Fibroblast of skin of abdomen (primary cell): ENCODE measurements at regions not wholly inside any gene's neighbourhood (a gene's known extent, or its start where the extent isn't known, plus 50 kb on each side); places are given as distances from the start of the nearest gene placed in this dataset.
"Not testable (repeated sequence)": the region's sequence is repeated elsewhere in the genome, so short reads cannot be mapped to it uniquely, and the experiment has no call there.

Source experiments
- DNase-seq: peaks from one replicate; pipeline ENCODE4 v3.0.0-alpha.2; 2013

GRCh38 chr18:70558371-70558770, 269.5 kb downstream of the SOCS6 start:
- no peak for DNase-seq

DNA sequence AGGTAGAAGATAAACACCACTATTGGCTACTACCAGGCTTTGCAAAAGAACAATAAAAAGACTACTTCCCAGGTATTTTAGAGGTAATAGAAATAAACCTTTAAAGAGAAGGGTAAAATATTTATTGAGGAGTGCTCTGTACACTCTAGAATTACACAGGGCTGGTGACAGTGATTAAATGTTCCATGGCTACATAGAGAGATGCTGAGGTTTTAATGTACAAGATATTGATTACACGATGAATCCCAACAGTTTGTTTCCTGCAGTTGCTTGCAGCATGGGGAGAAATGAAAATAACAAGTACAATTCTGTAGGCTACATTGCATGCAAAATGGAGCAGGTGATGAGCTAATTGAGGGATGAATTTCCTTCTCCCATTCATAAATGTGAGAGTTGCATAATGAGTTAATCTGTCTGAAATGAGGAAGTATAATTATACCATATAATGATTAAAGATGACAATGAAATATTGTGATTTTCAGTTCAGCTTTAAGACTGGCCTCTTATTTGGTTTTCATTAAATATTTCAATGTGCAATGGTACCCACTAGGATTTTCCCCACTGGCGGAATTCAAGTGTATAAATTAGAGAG, 266.1 kb downstream of the SOCS6 start:
- DNase-seq = no peak

DNA sequence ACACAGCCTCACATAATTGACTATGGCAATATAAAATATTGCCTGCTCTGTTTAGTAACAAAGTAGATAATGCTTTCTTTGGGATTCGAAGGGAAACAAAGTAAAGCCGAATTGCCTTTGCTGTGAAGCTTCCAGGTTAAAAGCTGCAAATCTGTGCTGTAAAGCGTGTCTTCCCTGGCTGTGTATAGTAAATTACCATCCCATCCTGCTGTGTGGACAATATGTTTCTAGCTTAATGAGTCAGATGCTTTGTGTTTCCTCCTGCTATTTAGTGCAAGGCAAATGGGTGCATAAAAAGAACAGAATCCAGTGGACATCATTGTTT, 265.1 kb downstream of the SOCS6 start:
- no peak for DNase-seq

DNA sequence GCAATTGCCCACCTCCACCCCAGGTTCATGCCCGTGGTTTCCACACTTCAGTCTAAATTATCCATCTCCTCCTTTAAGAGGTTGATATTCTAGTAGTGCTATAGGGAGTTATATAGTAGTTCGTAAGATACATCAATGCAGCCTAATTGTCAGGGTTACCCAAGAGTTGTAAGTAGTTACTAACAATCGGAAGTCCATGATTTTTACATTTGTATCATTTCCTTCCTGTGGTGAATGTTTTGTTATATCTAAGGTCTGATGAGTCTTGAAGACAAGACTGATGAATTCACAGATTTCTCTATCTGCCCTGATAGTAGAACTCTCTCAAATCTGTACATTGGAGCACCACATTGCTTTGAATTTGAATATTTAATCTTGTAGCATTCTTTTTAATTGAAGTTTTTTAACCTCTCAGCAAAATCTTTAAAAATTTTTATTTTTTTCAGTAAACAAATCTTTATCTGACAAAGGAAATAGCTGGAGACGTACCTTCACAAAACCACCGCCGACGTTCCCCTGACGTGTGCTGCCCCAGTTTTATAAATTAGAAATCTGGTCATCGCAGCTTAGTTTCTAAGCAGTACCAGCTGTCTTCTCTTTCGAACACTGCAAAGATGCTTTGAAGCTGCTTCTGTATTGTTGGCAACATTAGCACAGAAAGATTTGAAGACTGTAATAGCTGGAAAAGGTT, 264.5 kb downstream of the SOCS6 start:
- DNase-seq = no peak

DNA sequence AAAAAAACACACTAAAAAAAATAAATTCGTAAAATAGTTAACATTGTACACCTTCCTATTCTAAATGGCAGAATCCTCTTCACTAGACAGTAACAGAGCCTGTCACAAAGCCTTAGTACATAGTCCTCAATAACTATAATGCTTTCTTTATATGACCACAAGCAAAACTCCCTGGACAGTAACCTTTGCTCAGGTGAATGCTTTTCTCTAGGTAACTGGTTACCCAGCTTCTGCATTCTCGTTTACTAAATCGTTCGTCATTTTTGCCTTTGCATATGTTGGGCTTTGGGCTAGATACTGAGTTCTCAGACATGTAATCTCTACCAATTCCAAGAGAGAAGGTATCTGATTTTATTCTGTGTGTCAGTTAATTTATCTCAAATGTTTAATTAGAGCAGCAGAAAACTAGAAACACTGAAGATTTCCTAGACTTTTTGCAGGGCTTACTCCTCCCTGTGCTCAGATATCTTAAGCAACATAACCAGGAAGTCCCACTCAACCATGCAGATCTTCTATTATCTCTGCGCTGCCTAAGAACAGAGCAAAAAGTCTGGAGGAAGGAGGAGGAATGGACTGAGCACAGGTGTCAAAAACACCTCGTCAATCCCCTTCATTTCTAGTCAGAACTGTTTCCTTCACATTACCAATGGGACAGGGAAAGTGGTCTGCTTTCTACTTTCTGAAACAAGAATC, 247.7 kb downstream of the SOCS6 start:
- no peak for DNase-seq

DNA sequence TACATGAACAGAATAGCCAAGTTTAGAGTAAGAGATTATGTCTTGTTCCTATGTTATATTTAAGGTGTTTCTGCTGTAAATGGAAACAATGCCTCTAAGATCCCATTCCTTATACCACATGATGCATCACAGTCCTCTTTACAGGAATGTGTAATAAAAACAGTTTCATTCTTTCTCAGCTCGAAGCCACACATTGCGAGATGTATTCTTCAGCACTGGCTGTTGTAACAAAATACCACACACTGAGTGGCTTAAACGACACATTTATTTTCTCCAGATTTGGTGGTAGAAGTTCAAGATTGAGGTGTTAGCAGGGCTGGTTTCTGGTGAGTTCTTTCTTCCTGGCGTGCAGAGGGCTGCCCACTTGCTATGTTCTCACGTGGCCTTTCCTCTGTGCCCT, 246.2 kb downstream of the SOCS6 start:
- no peak for DNase-seq

GRCh38 chr18:70525322-70525721, 236.5 kb downstream of the SOCS6 start:
- not testable (repeated sequence) for DNase-seq

DNA sequence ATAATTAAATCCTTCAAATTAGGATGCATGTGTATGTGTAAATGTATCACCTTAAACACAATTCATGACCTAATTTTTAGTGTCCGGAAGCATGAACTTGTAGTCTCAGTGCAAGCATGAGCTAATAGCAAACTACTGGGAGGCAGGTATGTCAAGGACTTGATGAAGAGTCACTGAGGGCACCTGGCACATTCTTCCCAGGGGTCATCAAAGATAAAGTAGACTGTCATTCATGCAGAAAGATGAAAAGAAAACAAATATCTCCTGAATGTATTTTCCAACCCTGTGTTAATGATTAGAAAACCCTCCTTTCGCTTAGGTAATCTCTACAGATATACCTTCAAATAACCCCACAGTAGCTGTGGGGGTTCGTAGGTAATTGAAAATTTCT, 234.9 kb downstream of the SOCS6 start:
- DNase-seq = no peak

- DNase-seq = no peak
Measured at GRCh38 chr18:70523035-70523791, 234.4 kb downstream of the SOCS6 start.

GRCh38 chr18:70522183-70522680, 233.4 kb downstream of the SOCS6 start:
- no peak for DNase-seq

DNA sequence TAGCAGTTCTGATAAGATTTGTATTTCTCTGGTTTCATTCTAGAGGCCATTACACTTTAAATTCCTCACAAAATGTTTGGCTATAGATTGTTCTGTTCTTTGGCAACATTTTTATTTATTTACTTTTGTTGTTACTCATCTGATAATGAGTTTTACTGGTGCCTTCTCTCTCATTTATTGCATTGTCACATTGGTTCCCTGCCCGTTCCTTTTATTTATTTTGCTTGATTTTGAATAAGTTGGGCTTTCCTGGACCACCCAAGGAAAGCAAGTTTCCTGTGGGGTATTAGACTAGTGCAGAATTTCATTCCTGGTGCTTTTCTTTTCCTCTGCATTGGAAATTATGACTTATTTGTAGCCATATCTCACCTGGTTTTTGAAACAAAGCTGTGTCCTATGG, 232.0 kb downstream of the SOCS6 start:
- DNase-seq = no peak

GRCh38 chr18:70513502-70514171, 224.8 kb downstream of the SOCS6 start:
- no peak for DNase-seq

DNA sequence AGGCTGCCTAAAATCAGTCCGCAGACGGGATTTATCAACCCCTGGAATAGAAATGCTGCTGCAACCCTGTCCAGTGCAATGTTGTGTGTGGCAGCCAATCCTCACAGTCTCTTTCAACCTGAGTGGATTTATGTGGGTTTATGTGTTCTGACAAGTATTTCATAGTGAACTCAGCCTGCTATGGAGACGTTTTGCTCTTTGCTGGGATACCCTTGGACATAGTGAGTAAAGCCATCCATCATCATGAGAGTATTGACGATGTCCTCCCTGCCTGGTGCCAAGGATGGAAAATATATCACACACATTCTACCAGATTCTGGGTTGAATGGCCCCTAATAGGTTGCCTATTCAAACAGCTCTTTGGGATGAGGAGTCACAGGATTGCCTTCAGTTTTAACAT, 219.1 kb downstream of the SOCS6 start:
- DNase-seq = no peak

DNA sequence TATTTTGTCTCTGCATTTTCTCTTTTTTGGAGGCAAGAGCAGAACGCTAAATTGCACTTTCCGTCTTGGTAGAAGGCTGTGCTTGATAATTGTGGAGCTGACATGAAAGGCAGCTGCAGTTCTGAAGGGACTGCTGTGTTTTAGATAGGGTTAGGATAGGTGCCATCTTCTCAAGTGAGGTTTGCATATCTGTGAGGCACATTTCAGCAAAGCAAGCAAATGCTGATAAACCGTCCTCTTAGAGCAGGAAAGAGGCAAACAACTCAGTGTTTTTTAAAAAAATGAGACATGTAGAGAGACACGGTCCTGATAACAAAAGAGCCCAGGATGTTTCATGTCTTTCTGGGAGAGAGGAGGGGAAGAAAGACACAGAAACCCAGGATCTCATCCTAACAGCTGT, 217.7 kb downstream of the SOCS6 start:
- DNase-seq = no peak

GRCh38 chr18:70503060-70503459, 214.2 kb downstream of the SOCS6 start:
- no peak for DNase-seq

- DNase-seq = no peak
Measured at GRCh38 chr18:70501358-70501757, 212.5 kb downstream of the SOCS6 start.

- DNase-seq = no peak
Measured at GRCh38 chr18:70500748-70501147, 211.9 kb downstream of the SOCS6 start.

- DNase-seq = no peak
Measured at GRCh38 chr18:70499218-70499691, 210.4 kb downstream of the SOCS6 start.

GRCh38 chr18:70496353-70497294, 207.8 kb downstream of the SOCS6 start:
- DNase-seq = no peak

- DNase-seq = no peak
Measured at GRCh38 chr18:70494524-70494923, 205.7 kb downstream of the SOCS6 start.

DNA sequence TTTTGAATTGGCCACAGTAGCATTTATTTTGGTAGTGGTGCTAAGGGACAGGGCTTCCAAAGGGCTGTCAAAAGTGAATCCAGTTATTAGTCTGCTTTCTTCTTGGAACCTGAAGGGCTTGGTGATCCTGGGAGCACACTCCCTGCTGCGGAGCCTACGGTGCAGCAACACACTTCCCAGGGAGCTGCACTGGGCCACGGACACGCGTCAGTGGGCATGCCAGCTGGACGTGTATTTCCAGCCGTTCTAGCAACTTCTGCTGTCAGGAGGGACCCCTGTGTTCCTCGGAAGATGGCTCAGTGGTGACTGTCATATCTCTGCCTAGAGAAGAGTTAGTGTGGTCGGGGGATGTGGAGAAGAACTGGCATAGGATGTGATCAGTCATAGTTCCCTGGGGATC, 204.6 kb downstream of the SOCS6 start:
- DNase-seq = no peak
